GM21723 (cell line): ENCODE measurements at regions not wholly inside any gene's neighbourhood (a gene's known extent, or its start where the extent isn't known, plus 50 kb on each side); places are given as distances from the start of the nearest gene placed in this dataset.
"Not testable (repeated sequence)": the region's sequence is repeated elsewhere in the genome, so short reads cannot be mapped to it uniquely, and the experiment has no call there.

Experiments used
- ATAC-seq: cut with Tn5 transposase; IDR thresholded peaks from one replicate; pipeline ENCODE4 v1.9.1; 2021; ENCODE audit warnings: mild to moderate bottlenecking, moderate library complexity; ENCODE audit not compliant: unreplicated experiment

- ATAC-seq: no peak
Observed at GRCh38 chr1:101532377-101532776, 295.6 kb downstream of the S1PR1 start.

GRCh38 chr1:101540161-101540560, 303.3 kb downstream of the S1PR1 start:
- ATAC-seq: no peak

GRCh38 chr1:101546885-101547284, 310.1 kb downstream of the S1PR1 start:
- no peak for ATAC-seq

- ATAC-seq: no peak
Observed at GRCh38 chr1:101547357-101547756, 310.5 kb downstream of the S1PR1 start.

GRCh38 chr1:101548376-101548775, 311.6 kb downstream of the S1PR1 start:
- ATAC-seq: no peak

GRCh38 chr1:101550581-101550980, 313.8 kb downstream of the S1PR1 start:
- no peak for ATAC-seq

GRCh38 chr1:101566883-101567538, 330.2 kb downstream of the S1PR1 start:
- no peak for ATAC-seq

- ATAC-seq: peak; percentile 94
Observed at GRCh38 chr1:101567582-101568189, 330.9 kb downstream of the S1PR1 start.

GRCh38 chr1:101587741-101588140, 350.9 kb downstream of the S1PR1 start:
- ATAC-seq: no peak

GRCh38 chr1:101588677-101589076, 351.9 kb downstream of the S1PR1 start:
- no peak for ATAC-seq

GRCh38 chr1:101592845-101593244, 356.0 kb downstream of the S1PR1 start:
- ATAC-seq: no peak

- no peak for ATAC-seq
Observed at GRCh38 chr1:101595881-101596374, 359.1 kb downstream of the S1PR1 start.

GRCh38 chr1:101600615-101601014, 363.8 kb downstream of the S1PR1 start:
- not testable (repeated sequence) for ATAC-seq

GRCh38 chr1:101603726-101604125, 366.9 kb downstream of the S1PR1 start:
- no peak for ATAC-seq

GRCh38 chr1:101605878-101606277, 369.1 kb downstream of the S1PR1 start:
- no peak for ATAC-seq

- no peak for ATAC-seq
Observed at GRCh38 chr1:101613546-101613945, 376.7 kb downstream of the S1PR1 start.

GRCh38 chr1:101618900-101619299, 377.8 kb downstream of the OLFM3 start:
- no peak for ATAC-seq

- no peak for ATAC-seq
Observed at GRCh38 chr1:101632548-101633272, 364.0 kb downstream of the OLFM3 start.

- no peak for ATAC-seq
Observed at GRCh38 chr1:101645810-101646209, 350.9 kb downstream of the OLFM3 start.

- no peak for ATAC-seq
Observed at GRCh38 chr1:101652484-101652883, 344.2 kb downstream of the OLFM3 start.

- ATAC-seq: no peak
Observed at GRCh38 chr1:101653482-101653946, 343.2 kb downstream of the OLFM3 start.

- ATAC-seq: no peak
Observed at GRCh38 chr1:101664726-101665125, 332.0 kb downstream of the OLFM3 start.
